Suprapubic skin (tissue), 3 donors: ENCODE measurements at regions not wholly inside any gene's neighbourhood (a gene's known extent, or its start where the extent isn't known, plus 50 kb on each side); places are given as distances from the start of the nearest gene placed in this dataset.

Source experiments
- CTCF ChIP-seq, 2 donors: fragments of 200-600 bp in 1 of 2; fragments of 450-650 bp in 1 of 2; sonication (generic) in 1 of 2; IDR thresholded peaks; one replicate each; pipeline ENCODE4 v1.5.1; 2016 to 2019; ENCODE audit warnings: antibody characterized with exemption in 2 of 2, mild to moderate bottlenecking in 1 of 2, moderate library complexity in 1 of 2
- POLR2A ChIP-seq, 2 donors: fragments of 450-650 bp; IDR thresholded peaks; one replicate each; pipeline ENCODE4 v1.6.1; 2017; ENCODE audit warnings: antibody characterized with exemption in 2 of 2, mild to moderate bottlenecking in 2 of 2, moderate library complexity in 2 of 2

- no peak for TF ChIP-seq CTCF (IDR thresholded peaks at IDR 0.05)
- no peak for TF ChIP-seq POLR2A (IDR thresholded peaks at IDR 0.05)
These were observed 163.3 kb upstream of the NTF3 start for GRCh38 chr12:5268424-5269210.
